Midbrain (tissue), 1 donor: ENCODE measurements at regions not wholly inside any gene's neighbourhood (a gene's known extent, or its start where the extent isn't known, plus 50 kb on each side); places are given as distances from the start of the nearest gene placed in this dataset.

Source experiments
- DNase-seq: peaks from one replicate; lab custom pipeline; 2025; lab: John Stamatoyannopoulos, UW

DNA sequence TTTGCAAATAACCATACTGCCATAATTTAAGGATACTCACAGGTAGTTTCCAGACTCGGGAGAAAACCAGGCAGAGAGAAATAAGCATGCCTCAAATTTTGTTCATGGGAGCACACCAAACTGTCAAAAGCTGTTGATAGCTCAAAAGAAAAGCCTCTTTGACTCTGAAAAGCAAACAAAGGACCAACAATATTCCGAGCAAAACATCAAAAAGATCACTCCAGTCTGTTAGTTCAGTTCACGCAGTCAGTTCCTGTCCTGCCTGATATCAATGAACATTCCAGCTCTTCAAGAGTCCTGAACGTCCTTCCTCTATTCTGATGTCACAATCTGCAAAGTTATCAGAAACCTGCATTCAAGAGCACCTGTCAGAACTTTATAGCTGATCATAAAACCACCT is 78.7 kb downstream of the RRM2 start:
- no peak for DNase-seq

DNA sequence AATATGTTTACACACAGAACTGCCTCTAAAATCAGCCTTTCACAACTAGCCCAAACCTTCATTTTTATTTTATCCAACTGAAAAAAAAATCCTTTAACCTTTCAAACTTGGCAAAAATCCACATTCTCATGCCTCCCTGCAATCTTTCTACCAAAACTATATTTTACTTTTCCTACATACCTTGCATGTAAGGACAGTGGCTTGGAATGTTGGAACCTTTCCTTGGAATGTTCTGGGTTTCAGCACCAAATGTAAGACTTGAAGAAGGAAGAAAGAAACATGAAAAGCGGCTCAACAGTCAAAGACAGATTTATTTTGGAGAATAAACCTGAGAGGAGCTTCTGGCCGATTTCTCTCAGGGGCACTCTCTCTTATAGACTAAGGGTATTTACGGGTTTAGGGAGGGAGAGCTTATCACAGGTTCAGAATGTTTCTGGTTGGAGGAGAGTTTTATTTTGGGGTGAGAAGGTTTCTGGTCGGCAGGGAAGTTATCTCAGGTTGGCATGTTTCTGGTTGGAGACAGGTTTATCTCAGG is 79.7 kb downstream of the RRM2 start:
- DNase-seq = no peak

DNA sequence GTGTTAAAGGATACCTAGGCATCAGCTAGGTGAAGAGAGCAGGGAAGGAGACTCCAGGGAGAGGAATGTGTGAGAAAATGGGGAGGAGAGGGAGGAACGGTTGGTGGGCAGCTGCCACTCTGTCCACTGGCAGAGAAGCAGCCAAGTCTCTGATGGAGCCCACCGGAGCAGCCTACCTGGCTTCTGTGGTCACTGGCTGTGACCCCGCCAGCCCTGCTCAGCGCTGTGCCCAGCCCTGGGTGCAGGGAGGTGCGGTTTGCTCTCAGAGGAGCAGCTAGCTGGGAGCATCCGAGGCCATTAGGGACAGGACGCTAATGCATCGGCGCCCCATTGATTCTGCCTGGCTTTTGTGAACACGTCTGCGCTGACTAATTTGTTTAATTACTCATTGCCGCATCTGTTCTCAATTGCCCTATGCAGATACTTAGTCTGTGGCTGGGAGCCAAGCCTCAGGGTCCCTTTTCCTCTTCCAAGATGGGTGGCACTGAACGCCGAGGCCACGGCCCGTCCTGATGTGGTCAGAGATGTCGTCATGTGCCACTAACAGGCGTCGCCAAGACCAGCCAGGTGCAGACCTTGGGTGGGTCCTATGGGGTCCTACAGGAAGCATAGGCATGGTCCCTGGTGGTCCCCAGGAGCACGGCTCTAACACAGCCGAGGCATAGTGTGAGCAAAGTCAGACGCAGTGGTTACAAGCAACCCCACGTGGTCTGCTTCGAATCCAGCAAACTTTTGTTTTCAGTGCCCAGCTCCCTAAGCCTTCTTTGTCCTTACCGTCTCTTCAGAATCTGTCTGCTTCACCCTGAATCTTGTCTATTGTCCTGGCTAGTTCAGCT is 82.0 kb downstream of the RRM2 start:
- DNase-seq = no peak

DNA sequence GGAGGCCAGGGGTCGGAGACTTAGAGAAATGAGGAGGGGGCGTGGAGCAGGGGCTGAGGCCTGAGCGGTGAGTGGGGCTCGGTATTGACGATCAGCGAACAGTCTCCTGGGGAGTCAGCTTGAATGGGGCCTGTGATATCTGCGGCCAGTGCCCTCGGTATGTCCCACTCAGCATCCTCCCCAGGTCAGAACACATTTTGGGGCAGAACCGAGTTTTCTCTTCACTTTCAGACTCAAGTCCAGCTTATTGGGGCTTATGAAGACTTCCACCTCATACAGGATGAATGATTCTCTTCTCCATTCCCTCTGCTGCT is 82.6 kb downstream of the RRM2 start:
- no peak for DNase-seq

DNA sequence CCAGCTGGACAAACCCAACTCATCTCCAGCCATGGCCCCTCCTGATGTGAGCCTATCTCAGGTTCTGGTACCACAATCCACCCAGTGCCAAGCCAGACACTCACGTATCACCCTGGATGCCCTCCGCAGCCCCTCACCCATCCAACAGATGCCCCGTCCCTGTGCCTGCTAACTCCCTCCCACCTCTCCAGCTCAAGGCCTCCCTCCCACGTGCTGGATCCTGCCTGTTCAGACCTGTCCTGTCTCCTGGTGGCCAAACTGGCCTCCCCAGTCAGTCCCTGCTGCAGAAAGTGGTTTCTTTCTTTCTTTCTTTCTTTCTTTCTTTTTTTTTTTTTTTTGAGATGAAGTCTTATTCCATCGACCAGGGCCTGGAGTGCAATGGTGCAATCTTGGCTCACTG is 86.2 kb downstream of the RRM2 start:
- DNase-seq = no peak

DNA sequence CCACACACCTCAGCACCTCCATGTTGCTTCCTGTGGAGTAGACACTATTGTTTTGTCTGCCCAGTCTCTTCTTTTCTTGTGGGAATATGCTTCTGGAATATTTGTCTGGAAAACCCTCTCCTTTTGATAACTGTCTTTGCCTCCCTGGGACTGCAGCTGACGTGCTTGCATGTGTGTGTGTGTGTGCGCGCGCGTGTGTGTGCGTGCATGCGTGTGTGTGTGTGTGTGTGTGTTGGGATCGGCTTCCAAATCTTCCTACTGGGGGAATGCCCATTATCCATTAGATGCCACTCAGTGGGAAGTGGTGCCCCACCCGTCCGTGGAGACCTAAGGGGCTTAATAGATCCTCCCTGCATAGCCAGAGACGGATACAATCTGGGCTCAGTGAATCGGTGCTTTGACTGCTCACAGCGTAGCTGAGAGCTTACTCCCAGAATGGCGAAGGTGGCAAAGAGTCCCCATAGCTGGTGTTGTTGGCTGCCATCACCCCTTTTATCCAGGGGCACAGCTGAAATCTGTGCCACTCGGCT is 86.9 kb downstream of the RRM2 start:
- DNase-seq = no peak

DNA sequence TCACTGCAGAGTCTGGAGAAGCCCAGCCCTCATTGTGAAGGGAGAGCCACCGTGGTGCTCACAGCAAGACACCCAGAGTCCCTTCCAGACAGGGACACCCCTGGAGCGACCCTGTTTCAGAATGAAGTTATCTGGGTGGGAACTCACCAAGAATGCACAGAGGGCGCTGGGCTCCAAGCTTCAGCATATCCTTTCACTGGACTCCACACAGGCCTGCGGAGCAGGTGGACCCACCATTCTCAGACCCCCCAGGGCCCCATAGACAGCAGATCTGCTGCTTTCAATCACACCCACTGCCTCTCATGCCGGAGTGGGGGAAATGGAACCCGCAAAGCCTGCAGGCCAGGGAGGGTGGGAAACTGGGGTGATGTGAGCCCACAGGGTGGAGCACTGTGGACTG is 87.8 kb downstream of the RRM2 start:
- DNase-seq = no peak

DNA sequence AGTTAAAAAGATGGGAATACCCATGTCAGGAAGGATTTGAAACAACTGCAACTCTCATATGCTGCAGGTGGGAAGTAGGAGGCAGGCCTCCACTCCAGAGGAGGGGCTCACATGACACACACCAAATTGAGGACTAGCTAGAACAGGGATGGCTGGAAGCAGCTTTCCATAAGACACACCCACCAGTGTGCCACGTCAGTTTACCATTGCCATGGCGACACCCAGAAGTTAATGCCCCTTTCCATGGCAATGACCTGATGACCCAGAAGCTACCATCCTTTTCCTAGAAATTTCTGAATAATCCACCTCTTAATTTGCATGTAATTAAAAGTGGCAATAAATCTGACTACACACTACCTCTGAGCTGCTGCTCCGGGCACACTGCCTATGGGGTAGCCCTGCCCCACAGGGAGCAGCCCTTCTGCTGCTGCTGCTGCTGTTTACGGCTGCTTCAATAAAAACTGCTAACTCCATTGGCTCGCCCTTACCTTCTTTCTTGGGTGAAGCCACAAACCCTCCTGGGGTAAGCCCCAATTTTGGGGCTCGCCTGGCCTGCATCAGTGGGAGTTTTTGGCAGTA is 89.4 kb downstream of the RRM2 start:
- no peak for DNase-seq

DNA sequence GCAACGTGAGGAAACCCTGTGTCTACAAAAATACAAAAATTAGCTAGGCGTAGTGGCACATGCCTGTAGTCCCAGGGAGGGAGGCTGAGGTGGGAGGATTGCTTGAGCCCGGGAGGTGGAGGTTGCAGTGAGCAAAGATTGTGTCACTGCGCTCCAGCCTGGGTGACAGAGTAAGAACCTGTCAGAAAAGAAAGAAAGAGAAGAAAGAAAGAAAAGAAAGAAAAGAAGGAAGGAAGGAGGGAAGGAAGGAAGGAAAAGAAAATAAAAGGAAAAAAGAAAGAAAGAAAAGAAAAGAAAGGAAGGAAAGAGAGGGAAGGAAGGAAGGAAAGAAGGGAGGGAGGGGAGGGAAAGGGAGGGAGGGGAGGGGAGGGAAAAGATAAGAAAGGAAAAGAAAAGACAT is 89.9 kb upstream of the HPCAL1 start:
- DNase-seq = no peak

DNA sequence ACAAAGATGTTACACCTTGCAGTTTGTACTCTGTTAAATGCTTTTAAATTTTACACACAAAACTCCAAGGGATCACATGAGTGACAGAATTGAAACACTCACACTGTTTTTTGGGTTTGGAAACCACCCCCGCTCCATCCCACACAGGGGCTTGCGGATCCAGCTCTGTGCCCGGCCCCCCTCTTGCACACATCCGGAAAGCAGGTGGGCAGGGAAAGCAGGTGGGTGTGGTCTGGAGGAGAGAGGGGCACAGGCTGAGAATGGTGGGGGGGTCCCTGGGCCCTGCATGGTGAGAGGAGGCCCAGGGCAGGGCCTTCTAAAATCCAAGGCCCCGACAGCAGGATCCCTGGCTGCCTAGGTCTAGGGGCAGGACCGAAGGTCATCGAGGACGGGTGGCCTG is 88.5 kb upstream of the HPCAL1 start:
- no peak for DNase-seq

DNA sequence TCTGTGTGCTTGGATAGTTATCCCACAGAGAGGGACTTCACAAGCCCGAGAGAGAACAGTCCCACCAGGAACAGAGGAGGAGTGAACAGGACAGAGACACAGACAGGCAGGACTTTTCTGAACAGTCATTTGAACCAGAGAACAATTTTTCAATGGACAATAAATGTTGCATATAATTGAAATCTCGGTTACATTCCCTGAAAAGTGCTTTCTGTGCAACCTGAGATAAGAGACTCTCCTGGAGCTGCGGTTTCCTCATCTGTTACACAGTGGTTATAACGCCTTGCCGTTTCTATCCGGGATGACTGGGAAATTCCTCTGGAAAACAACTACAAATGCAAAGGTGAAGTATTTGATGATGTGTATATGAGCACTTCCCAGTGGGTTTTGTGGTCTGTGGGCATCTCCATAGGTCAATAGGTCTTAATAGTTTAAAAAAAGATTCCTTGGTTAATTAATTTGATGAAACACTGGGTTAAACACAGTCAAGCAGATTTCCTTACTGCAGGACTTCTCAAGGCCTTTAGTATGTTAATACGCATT is 87.2 kb upstream of the HPCAL1 start:
- DNase-seq = no peak

DNA sequence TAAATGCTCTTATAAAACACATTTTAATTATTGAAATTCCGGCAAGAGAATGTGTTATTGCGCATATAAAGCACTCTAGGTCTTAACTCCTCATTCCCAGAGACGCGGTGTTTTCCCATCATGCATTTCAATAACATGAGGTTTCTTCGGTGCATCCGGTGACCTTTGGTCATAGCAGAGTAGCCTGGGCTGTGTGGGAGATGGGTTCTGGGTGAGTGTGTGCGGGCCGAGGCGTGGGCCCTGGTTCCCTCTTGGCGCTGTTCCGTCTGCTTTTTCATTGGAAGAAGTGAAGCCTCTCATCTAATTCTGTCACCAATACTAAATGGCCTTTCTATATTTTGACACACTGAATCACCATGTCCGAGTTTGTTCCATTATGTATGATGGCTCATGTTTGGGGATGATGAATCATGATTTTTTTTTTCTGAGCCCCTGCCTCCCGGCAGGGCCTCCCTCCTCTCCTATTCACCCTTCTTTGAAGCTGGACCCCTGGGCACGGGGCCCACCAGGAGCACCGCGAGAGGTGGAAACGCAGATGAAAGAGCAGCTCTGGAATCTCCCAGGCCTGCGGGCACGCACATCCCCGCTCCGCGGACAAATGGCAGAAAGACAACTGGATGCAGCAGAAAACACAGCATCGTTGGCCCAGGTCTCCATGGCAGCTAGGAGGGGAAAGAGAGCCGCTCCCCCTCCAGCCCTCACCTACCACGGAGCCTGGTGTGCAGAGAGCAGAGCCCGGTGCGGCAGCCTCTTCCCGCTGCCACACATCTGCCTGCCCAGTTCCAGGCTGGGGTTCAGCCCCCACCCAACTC is 85.8 kb upstream of the HPCAL1 start:
- DNase-seq = no peak

DNA sequence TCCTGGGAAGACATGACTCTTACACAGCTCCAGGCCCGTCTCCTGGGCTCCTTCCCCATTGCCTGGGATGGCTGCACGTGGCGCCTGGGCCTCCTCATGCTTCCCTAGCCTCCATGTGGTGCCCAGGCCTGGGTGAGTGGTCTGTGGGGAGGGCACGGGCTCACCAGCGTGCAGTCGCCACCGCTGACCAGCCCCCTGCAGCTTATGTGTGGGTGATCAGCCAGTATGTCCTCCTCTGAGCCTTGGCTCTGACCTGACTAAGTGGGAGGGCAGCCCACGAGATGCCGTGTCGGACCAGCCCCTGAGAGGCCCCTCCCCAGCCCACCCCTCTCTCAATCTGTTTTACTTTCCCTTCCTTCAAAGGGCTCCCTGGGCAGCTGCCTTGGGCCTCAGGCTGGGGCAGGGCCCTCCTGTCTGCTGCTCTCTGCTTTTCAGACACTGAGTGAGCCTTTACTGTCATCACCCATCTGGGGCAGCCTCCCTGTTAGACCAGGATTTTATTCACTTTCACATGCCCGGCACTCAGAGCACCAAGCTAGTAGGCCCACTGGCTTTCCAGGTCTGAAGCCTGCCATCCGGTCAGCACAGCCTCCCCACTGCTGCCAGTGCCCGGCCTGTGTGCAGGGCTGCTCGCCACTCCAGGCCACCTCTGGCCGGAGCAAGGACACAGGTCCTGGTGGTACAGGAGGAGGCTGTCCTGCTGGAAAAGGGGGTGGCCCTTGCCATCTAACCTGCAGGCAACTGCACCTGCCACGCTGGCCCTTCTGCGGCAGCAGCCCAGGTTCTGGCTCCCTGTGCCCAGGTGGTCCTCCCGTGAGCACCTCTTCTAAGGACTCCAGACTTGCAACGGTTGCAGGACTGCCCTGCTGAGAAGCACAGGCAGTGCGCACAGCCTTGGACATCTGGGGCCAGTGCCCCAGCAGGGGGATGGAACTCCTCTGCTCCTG is 84.9 kb upstream of the HPCAL1 start:
- DNase-seq = no peak

DNA sequence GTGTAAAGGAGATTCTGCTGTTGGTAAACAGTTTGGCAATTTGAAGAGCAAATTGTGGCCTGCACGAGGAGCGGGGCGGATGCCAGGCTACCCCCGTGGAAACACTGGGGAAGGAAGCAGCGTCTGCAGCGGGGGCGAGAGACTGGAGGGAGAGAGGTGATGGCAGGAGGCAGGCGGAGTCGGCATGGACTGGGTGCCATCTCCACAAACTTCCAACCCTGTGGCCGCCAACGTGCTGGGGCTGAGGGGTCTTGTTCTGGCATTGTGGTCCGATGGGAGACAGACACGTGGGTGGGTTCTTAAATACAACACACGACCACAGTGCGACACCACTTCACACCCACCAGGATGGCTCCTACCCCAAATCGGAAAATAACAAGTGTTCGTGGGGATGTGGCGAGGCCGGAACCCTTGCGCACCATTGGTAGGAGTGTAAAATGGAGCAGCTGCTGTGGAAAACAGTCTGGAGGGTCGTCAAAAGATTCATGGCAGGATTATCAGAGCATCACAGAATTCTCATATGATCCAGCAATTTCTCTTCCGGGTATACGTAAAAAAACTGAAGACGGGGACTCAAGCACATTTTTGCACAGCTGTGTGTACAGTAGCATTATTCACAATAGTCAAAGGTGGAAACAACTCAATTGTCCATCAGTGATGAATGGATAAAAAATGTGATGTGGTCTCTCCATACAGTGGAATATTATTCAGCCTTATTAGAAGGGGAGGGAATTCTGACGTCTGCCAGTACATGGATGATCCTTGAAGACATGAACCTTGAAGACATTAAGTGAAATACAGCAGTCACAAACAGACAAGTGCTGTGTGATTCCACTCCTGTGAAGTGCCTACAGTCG is 82.4 kb upstream of the HPCAL1 start:
- DNase-seq = no peak

DNA sequence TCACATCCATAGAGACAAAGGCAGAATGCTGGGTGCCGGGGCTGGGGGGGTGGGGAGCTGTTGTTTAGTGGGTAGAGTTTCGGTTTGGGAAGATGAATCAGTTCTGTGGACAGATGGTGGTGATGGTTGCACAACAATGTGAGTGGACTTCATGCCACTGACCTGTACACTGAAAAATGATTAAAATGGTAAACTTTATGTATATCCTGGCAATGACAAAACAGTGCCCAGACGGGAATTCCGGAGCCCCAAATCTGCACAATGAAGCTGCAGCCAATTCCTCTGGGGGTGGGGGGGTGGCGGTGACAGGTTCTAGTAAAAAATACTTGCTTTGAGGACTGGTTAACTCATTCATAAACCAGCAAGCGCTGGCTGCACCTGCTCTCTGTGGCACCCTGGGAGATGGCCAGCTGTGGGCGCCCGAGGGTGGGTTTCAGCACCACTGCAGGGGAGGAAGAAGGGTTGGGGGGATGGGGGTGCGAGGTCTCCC is 81.8 kb upstream of the HPCAL1 start:
- no peak for DNase-seq

DNA sequence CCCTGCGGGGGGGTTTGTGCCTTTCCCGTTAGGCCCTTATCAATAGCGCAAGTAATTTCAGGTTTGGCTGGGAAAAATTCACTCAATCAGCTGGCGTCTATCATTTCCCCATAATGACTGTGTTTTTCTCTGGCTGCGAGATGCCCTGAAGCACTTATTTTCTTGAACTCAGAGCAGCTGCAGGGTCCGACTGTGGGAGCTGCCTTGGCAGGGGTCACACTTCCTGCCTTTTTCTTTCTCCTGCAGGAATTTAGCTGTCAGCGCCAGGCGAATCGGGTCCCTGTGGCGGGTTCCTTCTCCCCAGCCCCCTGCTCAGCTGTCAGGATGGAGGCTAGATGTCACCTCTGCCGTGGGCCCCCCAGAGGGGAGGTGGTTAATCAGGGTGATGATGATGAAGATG is 81.3 kb upstream of the HPCAL1 start:
- no peak for DNase-seq

DNA sequence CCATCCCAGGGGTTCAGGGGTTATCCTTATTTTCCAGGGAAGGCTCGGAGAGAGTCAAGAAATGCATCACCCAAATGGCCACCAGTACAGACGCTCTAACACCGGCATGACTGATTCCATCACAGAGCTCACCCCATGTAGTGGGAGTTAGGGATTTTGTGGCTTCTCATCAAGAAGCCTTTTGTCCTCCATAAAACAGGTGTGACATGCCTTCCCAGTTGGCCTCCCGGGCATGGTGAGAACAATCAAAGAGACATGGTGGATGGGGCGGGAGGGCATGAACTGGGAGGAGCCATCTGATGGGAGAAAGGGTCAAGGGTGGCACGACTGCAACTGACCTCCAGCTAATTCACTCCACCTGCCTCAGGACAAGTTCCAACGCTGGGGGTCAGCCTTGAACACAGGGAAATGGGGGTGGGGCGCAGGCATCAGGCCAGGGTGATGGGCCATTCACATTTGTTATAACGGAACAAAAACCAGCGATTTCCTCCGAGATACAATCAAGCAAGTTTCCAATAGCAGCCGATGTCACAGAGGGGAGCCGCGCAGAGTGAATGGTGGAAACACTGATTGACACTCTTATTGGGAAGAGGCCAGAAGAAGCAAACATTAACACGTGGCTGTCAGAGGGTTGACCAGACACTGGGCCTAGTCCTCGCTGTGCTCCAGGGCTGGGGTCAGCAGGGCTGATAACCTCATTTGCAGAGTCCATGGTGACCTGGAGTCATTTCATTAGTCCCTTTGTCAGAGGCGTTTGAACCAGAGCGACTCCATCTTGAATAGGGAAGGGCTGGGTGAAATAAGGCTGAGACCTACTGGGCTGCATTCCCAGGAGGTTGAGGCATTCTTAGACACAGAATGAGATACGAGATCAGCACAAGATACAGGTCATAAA is 80.5 kb upstream of the HPCAL1 start:
- no peak for DNase-seq

DNA sequence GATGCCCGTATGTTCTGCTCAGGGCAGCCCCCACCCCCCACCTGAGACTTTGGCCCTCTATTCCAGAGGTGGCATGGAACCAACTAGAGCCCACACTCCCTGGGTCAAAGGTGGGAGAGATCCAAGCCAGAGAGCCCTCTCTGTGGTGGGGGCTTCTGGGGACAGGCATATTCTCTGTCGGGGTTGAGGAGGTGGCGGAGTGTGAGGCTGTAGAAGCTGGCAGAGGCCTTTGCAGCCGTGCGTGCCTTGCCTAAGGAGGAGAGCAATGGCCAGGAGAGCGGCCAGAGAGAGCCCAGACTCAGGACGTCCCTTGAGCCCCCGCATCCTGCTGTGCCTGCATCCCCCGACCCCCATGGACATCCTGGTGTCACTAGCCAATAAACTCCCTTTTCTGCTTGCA is 79.2 kb upstream of the HPCAL1 start:
- no peak for DNase-seq
